HG03175 (cell line): ENCODE measurements at regions not wholly inside any gene's neighbourhood (a gene's known extent, or its start where the extent isn't known, plus 50 kb on each side); places are given as distances from the start of the nearest gene placed in this dataset.
"Not testable (repeated sequence)": the region's sequence is repeated elsewhere in the genome, so short reads cannot be mapped to it uniquely, and the experiment has no call there.

ENCODE experiments used
- ATAC-seq: cut with Tn5 transposase; IDR thresholded peaks from one replicate; pipeline ENCODE4 v1.9.1; 2021; ENCODE audit warnings: mild to moderate bottlenecking, moderate library complexity; ENCODE audit not compliant: unreplicated experiment

DNA sequence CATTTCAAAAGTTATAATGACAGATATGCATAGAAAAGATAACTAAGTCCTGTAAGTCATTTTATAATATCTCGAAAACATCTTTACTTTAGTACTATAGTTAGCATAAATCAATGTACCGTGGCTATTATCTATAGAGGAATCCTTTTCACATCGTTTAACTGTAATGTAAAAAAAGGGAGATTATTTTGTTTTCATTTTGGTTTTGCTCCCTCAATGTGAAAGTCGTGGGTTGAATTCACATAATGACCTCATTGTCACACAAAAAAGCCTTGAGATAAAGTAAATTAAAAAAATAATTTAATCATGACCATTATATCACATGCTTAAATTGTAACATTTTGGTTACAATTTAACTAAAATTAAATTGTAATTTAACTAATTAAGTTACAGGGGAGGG, 560.5 kb upstream of the POT1 start:
- ATAC-seq: no peak

DNA sequence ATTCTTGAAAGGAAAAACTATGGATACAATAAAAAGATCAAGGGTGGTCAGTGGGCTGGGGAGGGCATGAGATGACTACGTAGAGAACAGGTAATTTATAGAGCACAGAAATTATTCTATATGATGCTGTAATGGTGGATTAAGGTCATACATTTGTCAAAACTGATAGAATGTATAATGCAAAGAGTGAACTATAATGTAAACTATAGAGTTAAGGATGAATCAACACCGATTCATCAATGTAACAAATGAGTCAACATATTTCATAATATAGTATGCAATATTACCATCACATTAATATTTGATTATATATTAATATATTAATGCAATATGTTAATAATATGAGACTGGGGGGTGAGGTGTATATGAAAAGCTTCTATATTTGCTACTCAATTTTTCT, 555.6 kb upstream of the POT1 start:
- ATAC-seq: no peak

- ATAC-seq: no peak
These were observed 555.1 kb upstream of the POT1 start for GRCh38 chr7:125484755-125485154.

- no peak for ATAC-seq
These were observed 551.7 kb upstream of the POT1 start for GRCh38 chr7:125481323-125481722.

DNA sequence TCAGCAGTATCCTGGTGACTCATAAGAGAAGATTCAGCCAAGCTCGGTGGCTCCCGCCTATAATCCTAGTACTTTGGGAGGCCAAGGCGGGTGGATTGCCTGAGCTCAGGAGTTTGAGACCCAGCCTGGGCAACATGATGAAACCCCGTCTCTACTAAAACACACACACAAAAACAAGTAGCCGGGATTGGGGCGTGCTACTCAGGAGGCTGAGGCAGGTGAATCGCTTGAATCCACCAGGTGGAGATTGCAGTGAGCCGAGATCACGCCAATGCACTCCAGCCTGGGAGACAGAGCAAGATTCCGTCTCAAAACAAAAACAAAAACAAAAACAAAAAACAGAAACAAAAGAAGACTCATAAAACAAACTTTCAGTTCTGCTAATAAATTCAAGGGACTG, 551.1 kb upstream of the POT1 start:
- ATAC-seq: no peak

DNA sequence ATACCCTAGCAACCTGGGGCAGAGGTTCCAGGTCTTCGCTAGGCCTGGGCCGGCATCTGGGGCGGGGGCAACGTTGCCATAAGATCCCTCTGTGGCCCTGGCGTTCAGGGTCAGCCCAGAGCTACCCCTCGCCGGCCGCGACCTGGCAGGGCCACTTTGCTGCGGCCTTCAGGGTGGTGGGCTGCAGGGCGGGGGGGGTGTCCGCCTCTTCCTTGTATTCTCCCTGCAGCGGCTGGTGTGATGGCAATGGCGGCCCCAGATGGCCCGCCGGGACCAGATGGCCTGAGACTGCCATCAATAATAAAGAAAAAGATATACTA, 539.2 kb upstream of the POT1 start:
- no peak for ATAC-seq

- no peak for ATAC-seq
These were observed 538.6 kb upstream of the POT1 start for GRCh38 chr7:125467996-125468854.

- no peak for ATAC-seq
These were observed 535.9 kb upstream of the POT1 start for GRCh38 chr7:125465527-125465926.

DNA sequence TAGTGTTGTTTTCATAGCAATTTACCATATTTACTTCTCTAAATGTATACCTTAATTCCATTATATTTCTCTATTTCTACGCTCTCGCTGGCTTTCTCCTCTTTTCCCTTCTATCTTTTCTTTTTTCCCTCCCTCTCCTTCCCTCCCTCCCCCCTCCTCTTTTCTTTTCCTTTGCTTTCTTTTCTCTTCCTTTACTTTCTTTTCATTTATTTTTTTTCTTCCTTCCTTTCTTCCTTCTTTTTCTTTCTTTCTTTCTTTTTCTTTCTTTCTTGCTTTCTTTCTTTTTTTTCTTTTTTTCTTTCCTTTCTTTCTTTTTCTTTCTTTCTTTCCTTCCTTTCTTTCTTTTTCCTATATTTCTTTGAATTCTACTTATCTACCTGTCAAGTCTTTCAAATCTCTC, 533.0 kb upstream of the POT1 start:
- ATAC-seq: no peak

DNA sequence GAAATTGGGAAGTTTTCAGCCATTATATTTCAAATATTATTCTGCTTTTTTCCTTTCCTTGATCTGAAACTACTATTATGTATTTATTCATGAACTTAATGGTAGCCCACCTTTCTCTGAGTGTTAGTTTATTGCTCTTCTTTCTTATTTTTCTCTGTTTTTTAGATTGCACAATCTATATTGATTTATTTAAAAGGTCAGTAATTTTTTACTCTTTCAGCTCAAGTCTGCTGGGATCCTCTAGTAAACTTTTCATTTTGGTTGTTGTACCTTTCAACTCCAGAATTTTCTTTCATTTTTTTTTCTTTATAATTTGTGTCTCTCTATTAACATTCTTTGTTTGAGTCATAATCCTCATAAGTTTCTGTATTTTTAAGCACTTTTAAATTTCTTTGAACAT, 529.4 kb upstream of the POT1 start:
- no peak for ATAC-seq

DNA sequence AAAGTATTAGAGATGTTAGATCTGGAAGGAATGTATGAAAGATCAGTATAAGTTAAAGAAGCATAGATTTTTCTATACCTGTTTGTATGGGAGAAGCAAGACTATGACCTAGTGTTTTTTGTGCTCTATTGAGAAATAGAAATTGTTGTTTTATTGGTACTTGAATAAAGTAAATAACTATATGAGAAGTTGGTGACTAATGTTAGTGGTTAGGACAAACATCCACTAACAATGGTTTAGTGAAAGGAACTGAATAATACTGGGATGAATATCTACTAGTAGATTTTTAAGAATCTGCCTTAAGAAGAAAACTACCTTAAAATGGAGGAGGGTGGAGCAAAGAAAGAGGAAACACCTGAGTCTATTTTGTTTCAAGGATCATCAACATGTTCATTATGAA, 521.1 kb upstream of the POT1 start:
- ATAC-seq: no peak

GRCh38 chr7:125445836-125446235, 516.2 kb upstream of the POT1 start:
- ATAC-seq: no peak

DNA sequence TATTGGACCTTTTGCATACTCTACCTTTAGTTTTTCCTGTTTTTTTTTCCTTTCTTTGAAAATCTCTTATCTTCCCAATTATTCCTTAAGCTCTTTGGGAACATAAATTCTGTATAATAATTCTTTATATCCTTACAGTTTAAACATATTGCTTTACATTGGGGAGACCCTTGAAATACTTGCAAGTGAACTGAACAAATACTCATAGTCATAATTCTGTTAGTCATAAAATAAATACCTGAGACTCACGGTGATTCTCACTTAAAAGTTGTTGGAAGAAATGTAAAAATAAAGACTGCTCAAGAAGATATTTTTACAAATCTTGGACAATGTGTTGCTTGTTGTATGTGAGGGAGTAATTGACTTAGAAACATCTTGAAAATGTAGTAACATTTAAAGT, 515.2 kb upstream of the POT1 start:
- no peak for ATAC-seq

- ATAC-seq: no peak
These were observed 506.6 kb upstream of the POT1 start for GRCh38 chr7:125436220-125436619.

- no peak for ATAC-seq
These were observed 501.7 kb upstream of the POT1 start for GRCh38 chr7:125431349-125431748.

DNA sequence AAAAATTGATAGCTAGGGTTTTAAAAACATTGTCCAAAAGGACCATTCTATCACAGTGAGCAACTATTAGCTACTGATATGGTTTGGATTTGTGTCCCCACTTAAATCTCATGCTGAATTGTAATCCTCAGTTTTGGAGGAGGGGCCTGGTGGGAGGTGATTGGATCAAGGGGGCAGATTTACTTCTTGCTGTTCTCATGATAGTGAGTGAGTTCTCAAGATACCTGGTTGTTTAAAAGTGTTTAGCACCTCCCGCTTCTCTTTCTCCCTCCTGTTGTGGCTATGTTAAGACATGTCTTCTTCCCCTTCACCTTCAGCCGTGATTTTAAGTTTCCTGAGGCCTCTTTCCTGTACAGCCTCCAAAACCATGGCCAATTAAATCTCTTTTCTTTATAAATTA, 500.4 kb upstream of the POT1 start:
- no peak for ATAC-seq

DNA sequence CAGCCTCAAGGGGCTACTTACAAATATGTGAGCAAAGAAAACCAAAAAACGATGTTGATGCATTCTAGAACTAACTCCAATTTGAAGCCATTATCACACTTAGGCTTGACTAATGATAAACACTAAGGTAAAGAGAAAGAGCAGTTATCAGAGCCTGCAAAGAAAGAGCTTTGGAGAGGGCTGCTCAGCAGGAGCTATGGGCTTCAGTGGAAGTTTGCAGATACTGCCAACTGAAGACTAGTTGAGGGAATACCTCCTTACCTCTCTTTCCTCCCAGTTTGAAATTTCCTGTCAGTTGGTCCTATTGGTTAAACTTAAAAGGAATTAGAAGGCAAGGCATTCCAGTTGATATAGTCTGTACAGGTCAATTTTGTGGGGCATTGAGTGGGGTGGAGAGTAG, 498.1 kb upstream of the POT1 start:
- no peak for ATAC-seq

- no peak for ATAC-seq
These were observed 495.9 kb upstream of the POT1 start for GRCh38 chr7:125425506-125425905.

GRCh38 chr7:125424721-125425120, 495.1 kb upstream of the POT1 start:
- no peak for ATAC-seq

DNA sequence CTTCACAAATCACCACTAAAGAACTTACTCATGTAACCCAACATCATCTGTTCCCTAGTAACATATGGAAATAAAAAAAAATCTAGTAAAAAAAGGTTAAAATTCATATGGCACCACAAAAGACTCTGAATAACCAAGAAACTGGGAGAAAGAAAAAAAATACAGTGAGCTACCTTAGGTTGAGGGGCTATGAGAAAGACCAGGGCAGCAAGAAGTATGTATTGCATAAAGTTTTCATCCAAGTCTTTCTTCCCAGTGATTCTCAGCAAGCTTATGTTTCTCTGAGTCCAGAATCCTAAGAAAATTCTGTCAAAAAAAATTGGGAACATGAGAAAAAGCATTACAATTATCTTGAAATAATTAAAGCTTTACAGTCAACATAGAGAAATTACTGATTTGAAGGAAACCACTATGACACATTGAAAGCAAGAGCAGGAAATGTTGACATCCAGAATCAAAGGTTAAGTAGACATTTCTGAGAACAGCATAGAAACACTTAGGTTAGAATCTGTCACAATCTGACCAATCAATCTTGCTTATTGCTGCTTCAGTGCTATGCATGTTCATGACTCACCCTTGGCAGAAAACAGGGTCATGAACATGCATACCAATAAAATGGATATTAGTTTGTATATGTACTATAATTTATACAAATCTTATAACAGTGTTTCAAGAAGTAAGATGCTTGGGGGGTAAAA, 494.0 kb upstream of the POT1 start:
- ATAC-seq: no peak

DNA sequence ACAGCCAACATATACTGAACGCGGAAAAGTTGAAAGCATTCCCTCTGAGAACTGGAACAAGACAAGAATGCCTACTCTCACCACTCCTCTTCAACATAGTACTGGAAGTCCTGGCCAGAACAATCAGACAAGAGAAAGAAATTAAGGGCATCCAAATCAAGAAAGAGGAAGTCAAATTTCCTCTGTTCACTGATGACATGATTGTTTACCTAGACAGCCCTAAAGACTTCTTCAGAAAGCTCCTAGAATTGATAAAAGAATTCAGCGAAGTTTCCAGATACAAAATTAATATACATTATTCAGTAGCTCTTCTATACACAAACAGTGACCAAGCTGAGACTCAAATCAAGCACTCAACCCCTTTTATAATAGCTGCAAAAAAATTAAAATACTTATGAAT, 491.8 kb upstream of the POT1 start:
- ATAC-seq: not testable (repeated sequence)

- no peak for ATAC-seq
These were observed 483.5 kb upstream of the POT1 start for GRCh38 chr7:125412890-125413665.
